Naive thymus-derived CD8-positive, alpha-beta T cell (primary cell): ENCODE measurements at regions not wholly inside any gene's neighbourhood (a gene's known extent, or its start where the extent isn't known, plus 50 kb on each side); places are given as distances from the start of the nearest gene placed in this dataset.
A peak's percentile ranks its signal among the peaks of the same experiment; 100 is the strongest.

Source experiments
- ATAC-seq, 2 donors: fragments of 150-1000 bp; cut with Tn5 transposase in 1 of 2; sonication (Bioruptor Pico), chemical (Tn5 transposase) in 1 of 2; 1 replicate in 1 of 2; 2 replicates in 1 of 2; pipeline ENCODE4 v1.10.0; 2021; ENCODE audit warnings: mild to moderate bottlenecking in 2 of 2, moderate library complexity in 2 of 2
- POLR2A ChIA-PET: fragments of 350-600 bp; sonication (Branson Sonifier 250); formaldehyde crosslinking; loops from one replicate; lab custom pipeline; 2021; ENCODE audit warnings: antibody characterized with exemption; lab: Charles Lee
- DNase-seq, 10 donors: peaks; one replicate each; pipeline versions ENCODE4 v3.0.0 to v3.0.0-alpha.2; 2020 to 2022
- H3K27ac Mint-ChIP-seq, 10 donors: one replicate each; pipeline ENCODE4 v1.8.0; 2020 to 2022; ENCODE audit warnings: mild to moderate bottlenecking in 10 of 10, mixed read lengths in 10 of 10, moderate library complexity in 4 of 10, inconsistent platforms in 1 of 10
- H3K27me3 Mint-ChIP-seq, 5 donors: one replicate each; pipeline ENCODE4 v1.8.0; 2021 to 2022; ENCODE audit warnings: mixed read lengths in 5 of 5
- H3K36me3 Mint-ChIP-seq, 3 donors: one replicate each; pipeline ENCODE4 v1.8.0; 2020 to 2022; ENCODE audit warnings: mixed read lengths in 3 of 3, mild to moderate bottlenecking in 2 of 3, inconsistent platforms in 1 of 3
- H3K4me1 Mint-ChIP-seq, 4 donors: one replicate each; pipeline ENCODE4 v1.8.0; 2021 to 2022; ENCODE audit warnings: mixed read lengths in 4 of 4
- H3K4me3 Mint-ChIP-seq, 10 donors: one replicate each; pipeline ENCODE4 v1.8.0; 2020 to 2022; ENCODE audit warnings: mild to moderate bottlenecking in 10 of 10, mixed read lengths in 10 of 10, moderate library complexity in 6 of 10, inconsistent platforms in 1 of 10
- H3K9me3 Mint-ChIP-seq, 9 donors: one replicate each; pipeline ENCODE4 v1.8.0; 2020 to 2022; ENCODE audit warnings: mixed read lengths in 9 of 9, mild to moderate bottlenecking in 3 of 9, inconsistent platforms in 1 of 9, moderate library complexity in 1 of 9

DNA sequence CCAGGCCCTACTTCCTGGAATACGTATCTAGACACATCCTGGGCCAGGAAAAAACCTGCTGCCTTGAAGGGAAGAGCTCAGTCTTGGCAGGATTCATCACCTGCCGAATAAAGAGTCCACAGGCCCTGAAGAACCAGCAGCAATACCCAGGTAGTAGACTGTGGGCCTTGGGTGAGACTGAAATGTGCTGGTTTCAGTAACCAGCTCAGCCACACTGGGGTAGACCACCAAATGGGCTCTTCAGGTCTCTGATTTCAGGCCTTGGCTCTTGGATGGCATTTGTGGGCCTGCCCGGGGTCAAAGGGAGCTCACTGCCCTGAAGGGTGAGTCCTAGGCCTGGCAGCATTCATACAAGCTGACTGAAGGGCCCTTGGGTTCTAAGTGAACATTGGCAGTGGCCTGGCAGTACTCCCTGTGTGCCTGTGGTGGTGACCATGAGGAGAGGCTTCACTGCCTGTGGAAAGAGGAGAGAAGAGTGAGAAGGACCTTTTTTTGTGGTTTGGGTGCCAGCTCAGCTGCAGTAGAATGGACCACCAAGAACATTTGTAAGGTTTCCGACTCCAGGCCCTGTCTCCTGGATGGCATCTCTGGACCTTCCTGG is 175.1 kb downstream of the ANKRD30B start:
- H3K27me3 Mint-ChIP-seq: no peaks in the 10 kb centered on the region
- POLR2A ChIA-PET: no interaction called here
- H3K36me3 Mint-ChIP-seq: no peaks in the 10 kb centered on the region
- no peak overlapping the region for H3K27ac Mint-ChIP-seq
- peaks cover 0 to 3% (median 0%) of the 10 kb centered on the region in 9 donors for H3K9me3 Mint-ChIP-seq
- no peak overlapping the region for H3K4me3 Mint-ChIP-seq
- ATAC-seq (no peak), DNase-seq (no peak)
- peaks cover 3 to 15% (median 7%) of the 10 kb centered on the region in 4 donors for H3K4me1 Mint-ChIP-seq

GRCh38 chr18:14924226-14924625 is 176.3 kb downstream of the ANKRD30B start:
- DNase-seq: no peak
- Mint-ChIP-seq H3K36me3 (no peaks in the 10 kb centered on the region), H3K9me3 (peaks cover 0 to 3% (median 0%) of the 10 kb centered on the region in 9 donors), H3K27me3 (no peaks in the 10 kb centered on the region), H3K4me1 (peaks cover 3 to 15% (median 7%) of the 10 kb centered on the region in 4 donors), H3K27ac (peak overlapping the region in 2 of 10 donors; percentile 29 to 59), H3K4me3 (no peak overlapping the region)
- ATAC-seq: no peak
- POLR2A ChIA-PET: no interaction called here

DNA sequence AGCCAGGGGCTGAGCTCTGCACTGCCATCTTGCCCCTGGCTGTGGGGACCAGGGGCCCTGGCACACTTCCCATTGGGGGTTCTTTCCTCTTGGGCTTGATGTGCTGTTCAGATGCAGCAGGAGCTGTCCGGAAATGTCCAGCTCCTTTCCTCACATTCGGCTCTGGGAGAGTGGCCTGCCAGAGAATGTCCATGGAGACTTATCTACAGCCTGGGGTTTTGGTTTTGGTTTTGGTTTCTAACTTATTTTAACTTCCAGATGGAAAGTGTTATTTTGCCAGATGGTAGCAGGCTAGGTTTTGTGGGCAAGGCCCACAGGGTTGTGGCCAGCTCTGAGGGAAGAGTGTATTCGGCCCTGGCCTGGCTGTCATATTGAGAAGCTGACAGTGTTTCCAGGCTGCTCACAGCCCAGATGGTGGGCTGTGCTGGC is 177.3 kb downstream of the ANKRD30B start:
- no peak for ATAC-seq
- POLR2A ChIA-PET: no interaction called here
- Mint-ChIP-seq H3K27me3 (no peaks in the 10 kb centered on the region), H3K9me3 (peaks cover 0 to under 1% (median 0%) of the 10 kb centered on the region in 9 donors), H3K27ac (peak overlapping the region in 1 of 10 donors; percentile 12), H3K36me3 (no peaks in the 10 kb centered on the region), H3K4me3 (no peak overlapping the region), H3K4me1 (peaks cover 3 to 15% (median 7%) of the 10 kb centered on the region in 4 donors)
- DNase-seq: no peak

GRCh38 chr18:14927701-14928100 is 179.7 kb downstream of the ANKRD30B start:
- Mint-ChIP-seq H3K4me3 (no peak overlapping the region), H3K36me3 (no peaks in the 10 kb centered on the region), H3K27ac (no peak overlapping the region), H3K9me3 (peaks cover 0 to 2% (median 0%) of the 10 kb centered on the region in 9 donors), H3K4me1 (peaks cover 3 to 13% (median 7%) of the 10 kb centered on the region in 4 donors), H3K27me3 (peaks cover 0 to 2% (median 0%) of the 10 kb centered on the region in 5 donors)
- POLR2A ChIA-PET: no interaction called here
- no peak for ATAC-seq
- no peak for DNase-seq

GRCh38 chr18:14928396-14928795 is 180.4 kb downstream of the ANKRD30B start:
- Mint-ChIP-seq H3K27me3 (peaks cover 0 to 3% (median 0%) of the 10 kb centered on the region in 5 donors), H3K4me3 (no peak overlapping the region), H3K36me3 (no peaks in the 10 kb centered on the region), H3K27ac (no peak overlapping the region), H3K4me1 (peaks cover 3 to 13% (median 7%) of the 10 kb centered on the region in 4 donors), H3K9me3 (peaks cover 0 to 2% (median 0%) of the 10 kb centered on the region in 9 donors)
- POLR2A ChIA-PET: no interaction called here
- ATAC-seq (no peak), DNase-seq (no peak)

GRCh38 chr18:14930076-14930475 is 182.1 kb downstream of the ANKRD30B start:
- POLR2A ChIA-PET: no interaction called here
- ATAC-seq: no peak
- peaks cover 0 to 5% (median 3%) of the 10 kb centered on the region in 4 donors for H3K4me1 Mint-ChIP-seq
- peaks cover 0 to 3% (median 2%) of the 10 kb centered on the region in 5 donors for H3K27me3 Mint-ChIP-seq
- no peaks in the 10 kb centered on the region for H3K36me3 Mint-ChIP-seq
- DNase-seq: no peak
- no peak overlapping the region for H3K4me3 Mint-ChIP-seq
- H3K9me3 Mint-ChIP-seq: peaks cover 0 to 2% (median 0%) of the 10 kb centered on the region in 9 donors
- no peak overlapping the region for H3K27ac Mint-ChIP-seq

DNA sequence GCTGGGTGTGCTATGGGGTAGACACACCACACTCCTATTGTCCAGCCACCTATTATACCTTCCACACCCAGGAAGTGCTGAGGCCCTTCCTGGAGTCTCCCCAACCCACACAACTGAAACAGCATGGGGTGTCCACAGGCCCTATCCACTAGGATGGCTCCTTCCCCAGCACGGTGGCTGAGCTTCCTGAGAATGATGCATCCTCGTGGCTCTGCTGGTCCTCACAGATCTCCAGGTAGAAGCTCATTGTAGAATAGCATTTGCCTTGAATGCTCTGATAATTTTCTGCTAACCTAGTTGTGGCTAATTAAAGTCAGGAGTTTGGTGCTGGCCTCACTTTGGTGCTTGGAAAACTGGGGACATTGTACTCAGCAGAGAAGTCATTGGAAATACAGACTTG is 182.6 kb downstream of the ANKRD30B start:
- H3K9me3 Mint-ChIP-seq: peaks cover 0 to 2% (median 0%) of the 10 kb centered on the region in 9 donors
- POLR2A ChIA-PET: no interaction called here
- peaks cover 0 to 2% (median under 1%) of the 10 kb centered on the region in 4 donors for H3K4me1 Mint-ChIP-seq
- DNase-seq: no peak
- peaks cover 0 to 3% (median 3%) of the 10 kb centered on the region in 5 donors for H3K27me3 Mint-ChIP-seq
- no peaks in the 10 kb centered on the region for H3K36me3 Mint-ChIP-seq
- H3K4me3 Mint-ChIP-seq: no peak overlapping the region
- ATAC-seq: no peak
- H3K27ac Mint-ChIP-seq: no peak overlapping the region

- Mint-ChIP-seq H3K27ac (peak overlapping the region in 1 of 10 donors; percentile 27), H3K36me3 (no peaks in the 10 kb centered on the region), H3K4me1 (peaks cover 0 to 2% (median 0%) of the 10 kb centered on the region in 4 donors), H3K9me3 (peaks cover 0 to 2% (median 0%) of the 10 kb centered on the region in 9 donors), H3K4me3 (no peak overlapping the region), H3K27me3 (peaks cover 0 to 3% (median 3%) of the 10 kb centered on the region in 5 donors)
- no peak for ATAC-seq
- POLR2A ChIA-PET: no interaction called here
- no peak for DNase-seq
Observed at GRCh38 chr18:14933049-14933851, 185.3 kb downstream of the ANKRD30B start.

DNA sequence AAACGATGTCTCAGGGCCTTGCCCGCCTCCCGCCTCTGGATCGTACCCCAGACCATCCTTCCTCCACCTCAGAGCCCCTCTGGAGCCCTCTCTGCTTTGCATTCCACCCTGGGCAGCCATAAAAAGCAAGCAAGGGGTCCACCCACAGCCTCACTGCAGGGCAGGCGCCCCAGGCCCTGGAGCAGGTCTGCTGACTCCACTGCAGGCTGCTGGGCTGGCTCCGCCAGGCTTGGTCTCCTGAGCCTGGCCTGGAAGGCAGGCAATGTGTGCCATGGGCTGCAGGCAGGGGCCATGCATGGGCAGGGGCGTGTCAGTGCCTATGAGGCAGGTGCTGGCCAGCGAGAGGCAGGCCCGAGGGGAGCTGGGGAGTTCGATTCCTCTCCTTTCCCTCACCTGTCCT is 186.0 kb downstream of the ANKRD30B start:
- Mint-ChIP-seq H3K4me1 (peaks cover 0 to 2% (median 0%) of the 10 kb centered on the region in 4 donors), H3K36me3 (no peaks in the 10 kb centered on the region)

GRCh38 chr18:14935210-14935609 is 187.2 kb downstream of the ANKRD30B start:
- POLR2A ChIA-PET: no interaction called here
- Mint-ChIP-seq H3K4me3 (no peak overlapping the region), H3K27ac (no peak overlapping the region), H3K27me3 (peaks cover 0 to 3% (median 3%) of the 10 kb centered on the region in 5 donors), H3K4me1 (peaks cover 0 to 2% (median 0%) of the 10 kb centered on the region in 4 donors), H3K9me3 (peaks cover 0 to 2% (median 0%) of the 10 kb centered on the region in 9 donors), H3K36me3 (no peaks in the 10 kb centered on the region)
- no peak for DNase-seq
- no peak for ATAC-seq

More for the DNA sequence above, 186.0 kb downstream of the ANKRD30B start:
- ATAC-seq (no peak), DNase-seq (no peak)
- Mint-ChIP-seq H3K27me3 (peaks cover 0 to 3% (median 3%) of the 10 kb centered on the region in 5 donors), H3K4me3 (no peak overlapping the region), H3K9me3 (peaks cover 0 to 2% (median 0%) of the 10 kb centered on the region in 9 donors), H3K27ac (no peak overlapping the region)
- POLR2A ChIA-PET: no interaction called here

DNA sequence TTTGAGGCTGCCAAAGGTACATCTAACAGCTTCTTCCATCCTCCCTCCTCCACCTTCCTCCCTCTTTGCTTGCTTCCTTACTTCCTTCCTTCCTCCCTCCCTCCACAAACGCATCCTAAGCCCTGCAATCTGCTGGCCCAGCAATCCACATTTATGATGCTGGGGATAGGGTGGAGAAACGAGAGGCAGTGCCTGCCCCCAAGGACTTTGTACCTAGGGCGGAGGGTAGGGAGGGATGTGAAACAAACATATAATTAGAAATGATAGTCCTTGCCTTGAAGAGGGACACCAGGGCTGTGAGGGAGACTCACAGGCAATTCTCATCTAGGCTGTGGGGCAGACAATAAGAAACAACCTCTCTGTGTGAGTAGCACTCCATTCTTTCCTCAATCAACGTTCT is 188.3 kb downstream of the ANKRD30B start:
- POLR2A ChIA-PET: no interaction called here
- no peak for DNase-seq
- peaks cover 0 to 2% (median 0%) of the 10 kb centered on the region in 4 donors for H3K4me1 Mint-ChIP-seq
- peaks cover 0 to 3% (median 3%) of the 10 kb centered on the region in 5 donors for H3K27me3 Mint-ChIP-seq
- H3K9me3 Mint-ChIP-seq: peaks cover 0 to 2% (median 0%) of the 10 kb centered on the region in 9 donors
- no peaks in the 10 kb centered on the region for H3K36me3 Mint-ChIP-seq
- H3K4me3 Mint-ChIP-seq: no peak overlapping the region
- ATAC-seq: no peak
- peak overlapping the region in 1 of 10 donors; percentile 29 for H3K27ac Mint-ChIP-seq

DNA sequence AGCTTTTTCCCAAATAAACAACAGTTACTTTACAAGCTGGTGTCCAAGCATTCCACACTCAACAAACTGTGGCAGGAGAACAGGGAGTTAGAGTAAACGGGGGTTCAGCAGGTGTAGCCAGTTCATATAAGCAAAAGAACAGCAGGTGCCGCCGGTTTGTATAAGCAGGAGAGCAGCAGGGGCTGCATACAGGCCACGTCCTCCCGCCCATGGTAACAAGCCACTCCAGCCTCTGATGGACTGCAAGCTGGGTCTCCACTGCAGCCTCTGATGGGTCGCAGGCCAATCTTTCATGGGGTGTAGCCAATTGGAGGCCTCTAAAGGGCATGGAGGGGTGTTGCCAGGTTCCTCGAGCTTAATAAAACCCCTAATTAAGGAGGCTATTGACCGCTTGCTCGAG is 189.3 kb downstream of the ANKRD30B start:
- H3K27me3 Mint-ChIP-seq: peaks cover 0 to 3% (median 3%) of the 10 kb centered on the region in 5 donors
- H3K9me3 Mint-ChIP-seq: peaks cover 0 to 2% (median 0%) of the 10 kb centered on the region in 9 donors
- DNase-seq (no peak), ATAC-seq (no peak)
- peaks cover 0 to 2% (median 0%) of the 10 kb centered on the region in 4 donors for H3K4me1 Mint-ChIP-seq
- H3K4me3 Mint-ChIP-seq: no peak overlapping the region
- no peak overlapping the region for H3K27ac Mint-ChIP-seq
- POLR2A ChIA-PET: no interaction called here
- H3K36me3 Mint-ChIP-seq: no peaks in the 10 kb centered on the region

GRCh38 chr18:14939141-14939540 is 191.2 kb downstream of the ANKRD30B start:
- Mint-ChIP-seq H3K9me3 (no peaks in the 10 kb centered on the region), H3K36me3 (no peaks in the 10 kb centered on the region), H3K4me1 (peaks cover 0 to 2% (median 0%) of the 10 kb centered on the region in 4 donors), H3K4me3 (no peak overlapping the region), H3K27me3 (peaks cover 0 to 3% (median 0%) of the 10 kb centered on the region in 5 donors), H3K27ac (no peak overlapping the region)
- DNase-seq (no peak), ATAC-seq (no peak)
- POLR2A ChIA-PET: no interaction called here
